ENCODE measurements at regions not wholly inside any gene's neighbourhood (a gene's known extent, or its start where the extent isn't known, plus 50 kb on each side); places are given as distances from the start of the nearest gene placed in this dataset.

- Histone ChIP-seq H3K4ac (ENCODE audit: low read depth, low read length) (no peak overlapping the region), H2BK5ac (ENCODE audit: insufficient read length, low read length) (no peak overlapping the region), H3T11ph (ENCODE audit: low read length) (no peak overlapping the region), H3K56ac (ENCODE audit: insufficient read length, low read depth, low read length) (no peak overlapping the region), H2BK20ac (ENCODE audit: low read depth, low read length, poor library complexity, severe bottlenecking) (no peak overlapping the region), H4K5ac (ENCODE audit: insufficient read length, low read depth, low read length) (no peak overlapping the region), H3K79me1 (ENCODE audit: insufficient read depth, low read depth, low read length, poor library complexity, severe bottlenecking) (no peaks in the 10 kb centered on the region), H3K23me2 (ENCODE audit: insufficient read length, low read depth, low read length, poor library complexity, severe bottlenecking) (no peaks in the 10 kb centered on the region), H3K18ac (ENCODE audit: insufficient read length, low read depth, low read length) (no peak overlapping the region), H3K14ac (ENCODE audit: insufficient read depth, low read length) (no peak overlapping the region), H3K23ac (ENCODE audit: insufficient read length, low read depth, low read length) (no peak overlapping the region), H3K9ac (ENCODE audit: extremely low read depth, insufficient read length, low read length) (no peak overlapping the region), H4K91ac (ENCODE audit: insufficient read length, low read depth, low read length) (no peak overlapping the region), H2BK12ac (ENCODE audit: insufficient read length, low read depth, low read length) (no peak overlapping the region), H3K27me3 (ENCODE audit: insufficient read depth, low read length) (no peaks in the 10 kb centered on the region), H3K4me2 (ENCODE audit: insufficient read depth, insufficient read length, low read length) (no peak overlapping the region), H3K4me1 (ENCODE audit: insufficient read depth, low read length) (no peaks in the 10 kb centered on the region), H2BK15ac (ENCODE audit: low read depth, low read length) (no peak overlapping the region), H2AFZ (ENCODE audit: low read length) (no peak overlapping the region), H3K79me2 (ENCODE audit: insufficient read depth, low read length) (no peaks in the 10 kb centered on the region), H2AK5ac (ENCODE audit: insufficient read length, low read length) (no peak overlapping the region), H4K8ac (replicated peaks; ENCODE audit: insufficient read length, low read depth, low read length) (no peak overlapping the region), H3K9me3 (ENCODE audit: control insufficient read depth, low read depth, low read length) (no peaks in the 10 kb centered on the region), H3K27ac (ENCODE audit: insufficient read length, low read depth, low read length) (no peak overlapping the region), H4K20me1 (ENCODE audit: control insufficient read depth, insufficient read depth, insufficient read length) (no peaks in the 10 kb centered on the region), H2BK120ac (ENCODE audit: low read depth, low read length, poor library complexity, severe bottlenecking) (no peak overlapping the region)
- no CpG with 5 or more reads among the region's 4 CpGs for WGBS (ENCODE audit: extremely low coverage, insufficient read length, low lambda C conversion rate)
- TF ChIP-seq, protein P1, sequence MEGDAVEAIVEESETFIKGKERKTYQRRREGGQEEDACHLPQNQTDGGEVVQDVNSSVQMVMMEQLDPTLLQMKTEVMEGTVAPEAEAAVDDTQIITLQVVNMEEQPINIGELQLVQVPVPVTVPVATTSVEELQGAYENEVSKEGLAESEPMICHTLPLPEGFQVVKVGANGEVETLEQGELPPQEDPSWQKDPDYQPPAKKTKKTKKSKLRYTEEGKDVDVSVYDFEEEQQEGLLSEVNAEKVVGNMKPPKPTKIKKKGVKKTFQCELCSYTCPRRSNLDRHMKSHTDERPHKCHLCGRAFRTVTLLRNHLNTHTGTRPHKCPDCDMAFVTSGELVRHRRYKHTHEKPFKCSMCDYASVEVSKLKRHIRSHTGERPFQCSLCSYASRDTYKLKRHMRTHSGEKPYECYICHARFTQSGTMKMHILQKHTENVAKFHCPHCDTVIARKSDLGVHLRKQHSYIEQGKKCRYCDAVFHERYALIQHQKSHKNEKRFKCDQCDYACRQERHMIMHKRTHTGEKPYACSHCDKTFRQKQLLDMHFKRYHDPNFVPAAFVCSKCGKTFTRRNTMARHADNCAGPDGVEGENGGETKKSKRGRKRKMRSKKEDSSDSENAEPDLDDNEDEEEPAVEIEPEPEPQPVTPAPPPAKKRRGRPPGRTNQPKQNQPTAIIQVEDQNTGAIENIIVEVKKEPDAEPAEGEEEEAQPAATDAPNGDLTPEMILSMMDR (conservative IDR thresholded peaks at IDR 0.05) = no peak
- no peak overlapping the region for H3K27ac Mint-ChIP-seq
- H3K4me3 Mint-ChIP-seq = no peak overlapping the region
- DNase-seq = no peak
- H3K4me1 Mint-ChIP-seq = peaks cover 0 to under 1% of the 10 kb centered on the region in 2 experiments; a peak in 1 of 4 replicates
- peaks cover 0 to 3% of the 10 kb centered on the region in 2 experiments; a peak in 1 of 5 replicates for H3K9me3 Mint-ChIP-seq
- no peaks in the 10 kb centered on the region for H3K36me3 Mint-ChIP-seq (ENCODE audit: insufficient read depth in 1 of 3, low read depth in 3 of 3)
- no peaks in the 10 kb centered on the region for H3K27me3 Mint-ChIP-seq (ENCODE audit: low read depth)
These were observed 63.3 kb upstream of the STK17B start for GRCh38 chr2:196234672-196235071.

All from H9 (cell line).